ENCODE measurements at regions not wholly inside any gene's neighbourhood (a gene's known extent, or its start where the extent isn't known, plus 50 kb on each side); places are given as distances from the start of the nearest gene placed in this dataset.

DNA sequence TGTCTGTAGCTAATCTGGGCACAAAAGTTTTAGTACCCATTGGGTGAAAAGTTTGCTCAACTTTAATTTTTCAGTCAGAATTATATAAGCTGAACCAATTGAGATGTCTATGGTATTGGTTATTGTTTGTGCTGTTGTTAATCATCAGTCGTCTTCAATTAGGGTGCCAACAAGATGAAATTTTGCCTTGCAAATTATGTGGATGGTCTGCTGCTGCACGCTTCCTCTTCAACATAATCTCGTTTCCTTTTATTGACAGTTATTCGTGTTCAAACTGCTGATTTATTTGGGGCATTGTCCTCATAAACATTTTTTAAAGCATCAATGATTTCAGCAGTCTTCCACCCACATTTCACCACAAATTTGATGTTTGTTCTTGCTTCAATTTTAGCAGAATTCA lies 194.0 kb downstream of the HTR1A start:
- no peak for TF ChIP-seq POLR2A (IDR thresholded peaks at IDR 0.05; ENCODE audit: low read depth, low read length)
- TF ChIP-seq, protein P1, sequence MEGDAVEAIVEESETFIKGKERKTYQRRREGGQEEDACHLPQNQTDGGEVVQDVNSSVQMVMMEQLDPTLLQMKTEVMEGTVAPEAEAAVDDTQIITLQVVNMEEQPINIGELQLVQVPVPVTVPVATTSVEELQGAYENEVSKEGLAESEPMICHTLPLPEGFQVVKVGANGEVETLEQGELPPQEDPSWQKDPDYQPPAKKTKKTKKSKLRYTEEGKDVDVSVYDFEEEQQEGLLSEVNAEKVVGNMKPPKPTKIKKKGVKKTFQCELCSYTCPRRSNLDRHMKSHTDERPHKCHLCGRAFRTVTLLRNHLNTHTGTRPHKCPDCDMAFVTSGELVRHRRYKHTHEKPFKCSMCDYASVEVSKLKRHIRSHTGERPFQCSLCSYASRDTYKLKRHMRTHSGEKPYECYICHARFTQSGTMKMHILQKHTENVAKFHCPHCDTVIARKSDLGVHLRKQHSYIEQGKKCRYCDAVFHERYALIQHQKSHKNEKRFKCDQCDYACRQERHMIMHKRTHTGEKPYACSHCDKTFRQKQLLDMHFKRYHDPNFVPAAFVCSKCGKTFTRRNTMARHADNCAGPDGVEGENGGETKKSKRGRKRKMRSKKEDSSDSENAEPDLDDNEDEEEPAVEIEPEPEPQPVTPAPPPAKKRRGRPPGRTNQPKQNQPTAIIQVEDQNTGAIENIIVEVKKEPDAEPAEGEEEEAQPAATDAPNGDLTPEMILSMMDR (conservative IDR thresholded peaks at IDR 0.05; ENCODE audit: low read depth, low read length), result no peak
- TF ChIP-seq MAFK (IDR thresholded peaks at IDR 0.05; ENCODE audit: low read depth, low read length), result no peak
- no peak for TF ChIP-seq SMC3 (IDR thresholded peaks at IDR 0.05; ENCODE audit: low read depth, low read length)
- no peak for TF ChIP-seq RFX5 (IDR thresholded peaks at IDR 0.05; ENCODE audit: low read depth, low read length)
- no peak for TF ChIP-seq FOS (IDR thresholded peaks at IDR 0.05; ENCODE audit: low read depth, low read length)
- no peak for TF ChIP-seq MXI1 (IDR thresholded peaks at IDR 0.05; ENCODE audit: borderline replicate concordance, low read depth, low read length)
- no peak for TF ChIP-seq MAZ (IDR thresholded peaks at IDR 0.05; ENCODE audit: borderline replicate concordance, low read depth, low read length)
- TF ChIP-seq BHLHE40 (IDR thresholded peaks at IDR 0.05; ENCODE audit: low read depth, low read length), result no peak
- TF ChIP-seq CEBPB (IDR thresholded peaks at IDR 0.05; ENCODE audit: low read depth, low read length), result no peak
- TF ChIP-seq RAD21 (IDR thresholded peaks at IDR 0.05; ENCODE audit: low read length), result no peak
- no peak for TF ChIP-seq NFE2L2 (IDR thresholded peaks at IDR 0.05; ENCODE audit: low read depth, low read length)
- no peak for TF ChIP-seq RCOR1 (IDR thresholded peaks at IDR 0.05; ENCODE audit: insufficient replicate concordance, low read length)
- TF ChIP-seq USF2 (IDR thresholded peaks at IDR 0.05; ENCODE audit: low read depth, low read length), result no peak

Data from IMR-90 (cell line).